ENCODE measurements at regions not wholly inside any gene's neighbourhood (a gene's known extent, or its start where the extent isn't known, plus 50 kb on each side); places are given as distances from the start of the nearest gene placed in this dataset.

DNA sequence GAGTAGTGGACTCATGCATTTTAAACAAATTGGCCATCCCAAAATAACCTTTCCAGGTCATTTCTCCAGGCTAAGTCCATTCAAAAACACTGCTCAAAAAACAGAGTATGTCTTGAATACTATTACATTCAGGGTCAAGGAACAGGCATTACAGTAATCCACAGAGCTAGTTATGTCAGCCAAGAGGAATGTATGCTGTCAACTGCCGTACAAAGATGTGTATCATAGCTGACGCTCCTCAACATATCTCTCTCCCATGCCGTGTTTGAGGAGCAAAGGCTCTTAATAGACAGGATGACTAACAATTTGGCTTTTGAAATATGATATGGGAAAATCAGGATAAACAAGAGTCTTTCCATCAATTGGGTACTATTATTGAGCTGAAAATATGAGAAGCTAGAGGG lies 68.8 kb upstream of the KCTD1 start:
- Histone ChIP-seq H3K27me3 (ENCODE audit: control insufficient read depth, insufficient read depth, low read length) (no peaks in the 10 kb centered on the region), H3K4me2 (ENCODE audit: extremely low read depth, insufficient read depth, low read length) (no peak overlapping the region)
- peak; percentile 83 to 97 for DNase-seq (ENCODE audit: low read depth in 2 of 2)

DNA sequence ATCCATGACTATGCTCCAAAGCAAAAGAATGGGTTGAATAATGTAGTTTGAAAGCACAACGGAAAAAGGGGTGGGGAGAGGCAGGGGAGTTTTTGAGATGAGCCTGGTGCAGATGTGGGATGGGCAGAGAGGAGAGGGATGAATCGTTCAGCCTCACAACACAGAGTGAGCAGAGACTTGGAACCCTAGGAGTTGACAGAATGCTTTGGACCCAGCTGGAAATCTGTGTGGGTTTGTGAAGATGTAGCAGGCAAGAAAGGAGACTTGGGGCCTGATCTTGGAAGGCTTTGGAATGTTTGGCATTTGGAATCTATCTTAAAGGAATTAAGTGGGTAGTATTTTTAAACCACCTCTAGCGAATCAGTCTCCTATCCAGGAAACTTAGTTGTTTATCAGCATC lies 66.0 kb upstream of the KCTD1 start:
- no peaks in the 10 kb centered on the region for H4K20me1 ChIP-seq (ENCODE audit: control insufficient read depth, extremely low read depth, insufficient read depth, low read length)
- H3K4me1 ChIP-seq (ENCODE audit: control insufficient read depth, extremely low read depth, insufficient read depth, low read length) = no peaks in the 10 kb centered on the region
- H3K79me2 ChIP-seq (ENCODE audit: control insufficient read depth, insufficient read depth, low read length) = no peaks in the 10 kb centered on the region
- H3K9me3 ChIP-seq (ENCODE audit: control insufficient read depth, insufficient read depth, low read depth, low read length) = no peaks in the 10 kb centered on the region
- H3K27ac ChIP-seq (ENCODE audit: insufficient read depth, low read length) = no peak overlapping the region
- H2AFZ ChIP-seq (ENCODE audit: low read length) = no peak overlapping the region
- no peak for TF ChIP-seq EZH2 (IDR thresholded peaks at IDR 0.05; ENCODE audit: low read length, missing control alignments)
- TF ChIP-seq, protein P1, sequence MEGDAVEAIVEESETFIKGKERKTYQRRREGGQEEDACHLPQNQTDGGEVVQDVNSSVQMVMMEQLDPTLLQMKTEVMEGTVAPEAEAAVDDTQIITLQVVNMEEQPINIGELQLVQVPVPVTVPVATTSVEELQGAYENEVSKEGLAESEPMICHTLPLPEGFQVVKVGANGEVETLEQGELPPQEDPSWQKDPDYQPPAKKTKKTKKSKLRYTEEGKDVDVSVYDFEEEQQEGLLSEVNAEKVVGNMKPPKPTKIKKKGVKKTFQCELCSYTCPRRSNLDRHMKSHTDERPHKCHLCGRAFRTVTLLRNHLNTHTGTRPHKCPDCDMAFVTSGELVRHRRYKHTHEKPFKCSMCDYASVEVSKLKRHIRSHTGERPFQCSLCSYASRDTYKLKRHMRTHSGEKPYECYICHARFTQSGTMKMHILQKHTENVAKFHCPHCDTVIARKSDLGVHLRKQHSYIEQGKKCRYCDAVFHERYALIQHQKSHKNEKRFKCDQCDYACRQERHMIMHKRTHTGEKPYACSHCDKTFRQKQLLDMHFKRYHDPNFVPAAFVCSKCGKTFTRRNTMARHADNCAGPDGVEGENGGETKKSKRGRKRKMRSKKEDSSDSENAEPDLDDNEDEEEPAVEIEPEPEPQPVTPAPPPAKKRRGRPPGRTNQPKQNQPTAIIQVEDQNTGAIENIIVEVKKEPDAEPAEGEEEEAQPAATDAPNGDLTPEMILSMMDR (conservative IDR thresholded peaks at IDR 0.05 in 1 of 2, IDR thresholded peaks at IDR 0.05 in 1 of 2; ENCODE audit: low read depth in 1 of 2, low read length in 2 of 2) = no peak
- no peak overlapping the region for H3K9ac ChIP-seq (ENCODE audit: insufficient read depth, low read length)
- no peak overlapping the region for H3K4me3 ChIP-seq (replicated peaks in 1 of 4; ENCODE audit: control extremely low read depth in 1 of 4, insufficient read depth in 1 of 4, low read depth in 3 of 4, low read length in 4 of 4)
- H3K36me3 ChIP-seq (ENCODE audit: control insufficient read depth, insufficient read depth, low read length) = no peaks in the 10 kb centered on the region
- DNase-seq (ENCODE audit: low read depth in 2 of 2) = peak in 1 of 2 donors; percentile 31
- H3K27me3 ChIP-seq (ENCODE audit: control insufficient read depth, insufficient read depth, low read length) = no peaks in the 10 kb centered on the region
- H3K4me2 ChIP-seq (ENCODE audit: extremely low read depth, insufficient read depth, low read length) = no peak overlapping the region

More for the DNA sequence above, 68.8 kb upstream of the KCTD1 start:
- H3K9me3 ChIP-seq (ENCODE audit: control insufficient read depth, insufficient read depth, low read depth, low read length) = no peaks in the 10 kb centered on the region
- no peaks in the 10 kb centered on the region for H4K20me1 ChIP-seq (ENCODE audit: control insufficient read depth, extremely low read depth, insufficient read depth, low read length)
- no peak overlapping the region for H3K27ac ChIP-seq (ENCODE audit: insufficient read depth, low read length)
- no peak overlapping the region for H2AFZ ChIP-seq (ENCODE audit: low read length)
- H3K36me3 ChIP-seq (ENCODE audit: control insufficient read depth, insufficient read depth, low read length) = no peaks in the 10 kb centered on the region
- no peak for TF ChIP-seq EZH2 (IDR thresholded peaks at IDR 0.05; ENCODE audit: low read length, missing control alignments)
- TF ChIP-seq, protein P1 (conservative IDR thresholded peaks at IDR 0.05 in 1 of 2, IDR thresholded peaks at IDR 0.05 in 1 of 2; ENCODE audit: low read depth in 1 of 2, low read length in 2 of 2) = no peak
- no peak overlapping the region for H3K4me3 ChIP-seq (replicated peaks in 1 of 4; ENCODE audit: control extremely low read depth in 1 of 4, insufficient read depth in 1 of 4, low read depth in 3 of 4, low read length in 4 of 4)
- no peak overlapping the region for H3K9ac ChIP-seq (ENCODE audit: insufficient read depth, low read length)
- no peaks in the 10 kb centered on the region for H3K79me2 ChIP-seq (ENCODE audit: control insufficient read depth, insufficient read depth, low read length)
- no peaks in the 10 kb centered on the region for H3K4me1 ChIP-seq (ENCODE audit: control insufficient read depth, extremely low read depth, insufficient read depth, low read length)

All from fibroblast of lung (primary cell).